ENCODE measurements at regions not wholly inside any gene's neighbourhood (a gene's known extent, or its start where the extent isn't known, plus 50 kb on each side); places are given as distances from the start of the nearest gene placed in this dataset.

DNA sequence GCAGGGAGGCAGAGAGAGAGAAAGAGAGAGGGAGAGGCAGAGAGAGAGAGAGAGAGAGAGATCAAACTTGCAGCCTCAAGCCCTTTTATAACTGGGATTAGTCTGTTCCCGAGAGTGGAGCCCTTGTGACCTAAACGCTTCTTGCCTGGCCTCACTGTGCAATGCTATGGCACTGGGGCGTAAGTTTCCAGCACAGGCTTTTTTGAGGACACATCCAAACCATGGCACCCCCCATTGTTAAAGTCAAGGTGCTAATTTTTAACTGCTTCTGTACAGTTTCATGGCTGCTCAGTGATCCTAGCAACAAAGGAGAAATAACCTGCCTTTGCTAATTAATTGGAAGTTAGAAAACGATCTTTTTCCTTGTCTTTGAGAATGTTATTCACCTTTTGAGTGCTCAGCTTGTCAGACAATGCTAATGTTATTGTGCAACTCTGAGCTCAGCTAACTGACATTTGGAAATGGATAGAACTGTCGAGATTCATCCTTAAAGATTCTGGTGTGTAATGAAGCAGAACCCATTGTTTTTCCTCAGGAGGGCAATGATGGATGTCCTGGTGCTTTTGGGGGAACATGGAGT is 268.4 kb downstream of the GLRX3 start:
- no peak overlapping the region for H3K4me3 ChIP-seq
- no peaks in the 10 kb centered on the region for H3K36me3 ChIP-seq
- no peak overlapping the region for H3K27ac ChIP-seq
- no peaks in the 10 kb centered on the region for H3K27me3 ChIP-seq
- intact Hi-C loops (cut with DNase I; ENCODE audit: low total_unique reads) = no loop called here
- H3K9me3 ChIP-seq = no peaks in the 10 kb centered on the region
- no peak for DNase-seq
- TF ChIP-seq, protein P1, sequence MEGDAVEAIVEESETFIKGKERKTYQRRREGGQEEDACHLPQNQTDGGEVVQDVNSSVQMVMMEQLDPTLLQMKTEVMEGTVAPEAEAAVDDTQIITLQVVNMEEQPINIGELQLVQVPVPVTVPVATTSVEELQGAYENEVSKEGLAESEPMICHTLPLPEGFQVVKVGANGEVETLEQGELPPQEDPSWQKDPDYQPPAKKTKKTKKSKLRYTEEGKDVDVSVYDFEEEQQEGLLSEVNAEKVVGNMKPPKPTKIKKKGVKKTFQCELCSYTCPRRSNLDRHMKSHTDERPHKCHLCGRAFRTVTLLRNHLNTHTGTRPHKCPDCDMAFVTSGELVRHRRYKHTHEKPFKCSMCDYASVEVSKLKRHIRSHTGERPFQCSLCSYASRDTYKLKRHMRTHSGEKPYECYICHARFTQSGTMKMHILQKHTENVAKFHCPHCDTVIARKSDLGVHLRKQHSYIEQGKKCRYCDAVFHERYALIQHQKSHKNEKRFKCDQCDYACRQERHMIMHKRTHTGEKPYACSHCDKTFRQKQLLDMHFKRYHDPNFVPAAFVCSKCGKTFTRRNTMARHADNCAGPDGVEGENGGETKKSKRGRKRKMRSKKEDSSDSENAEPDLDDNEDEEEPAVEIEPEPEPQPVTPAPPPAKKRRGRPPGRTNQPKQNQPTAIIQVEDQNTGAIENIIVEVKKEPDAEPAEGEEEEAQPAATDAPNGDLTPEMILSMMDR (IDR thresholded peaks at IDR 0.05) = no peak
- TF ChIP-seq POLR2A (IDR thresholded peaks at IDR 0.05) = no peak
- H3K4me1 ChIP-seq = no peaks in the 10 kb centered on the region

DNA sequence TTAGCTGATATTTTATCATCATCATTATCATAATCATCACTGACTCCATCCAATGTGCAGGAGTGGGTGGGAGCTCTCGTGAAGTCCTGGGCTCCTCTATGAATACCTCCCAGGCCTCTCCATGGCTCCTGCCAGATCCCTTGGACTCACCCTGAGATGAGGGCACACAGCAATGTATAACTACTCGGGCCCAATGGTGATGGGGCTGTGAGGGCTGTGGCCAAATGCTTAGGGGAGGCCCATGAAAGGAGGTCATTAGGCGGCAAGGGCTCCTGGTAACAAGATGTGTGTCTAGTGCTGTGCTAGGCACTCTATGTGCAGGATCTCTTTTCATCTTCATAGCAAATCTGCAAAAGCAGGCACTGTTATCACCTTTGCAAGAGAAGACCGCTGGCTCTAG is 270.9 kb downstream of the GLRX3 start:
- H3K4me1 ChIP-seq = no peaks in the 10 kb centered on the region
- H3K9me3 ChIP-seq = no peaks in the 10 kb centered on the region
- no peak overlapping the region for H3K27ac ChIP-seq
- intact Hi-C loops (cut with DNase I; ENCODE audit: low total_unique reads) = no loop called here
- H3K4me3 ChIP-seq = no peak overlapping the region
- H3K36me3 ChIP-seq = no peaks in the 10 kb centered on the region
- no peak for TF ChIP-seq POLR2A (IDR thresholded peaks at IDR 0.05)
- TF ChIP-seq, protein P1 (IDR thresholded peaks at IDR 0.05) = no peak
- DNase-seq = no peak
- no peaks in the 10 kb centered on the region for H3K27me3 ChIP-seq

DNA sequence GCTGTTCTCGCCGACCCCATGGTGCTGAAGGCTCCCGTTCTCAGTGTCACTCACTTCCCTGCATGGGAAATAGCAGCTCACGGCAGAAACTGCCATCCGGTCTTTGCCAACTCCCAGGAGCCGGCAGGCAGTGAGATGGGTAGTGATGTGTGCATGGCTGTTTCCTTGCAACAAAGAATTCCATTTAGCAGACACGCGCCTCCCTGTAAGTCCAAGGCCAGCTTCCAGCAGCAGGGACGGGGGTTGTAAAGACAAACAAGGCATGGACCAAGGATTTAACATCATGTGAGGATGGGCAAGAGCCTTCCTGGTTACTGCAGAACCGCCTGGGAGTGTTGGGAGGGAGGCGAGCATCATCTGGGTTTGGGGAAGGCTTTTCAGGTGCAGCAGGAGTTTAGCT is 273.1 kb downstream of the GLRX3 start:
- no peaks in the 10 kb centered on the region for H3K36me3 ChIP-seq
- peaks cover 0 to 3% of the 10 kb centered on the region in 2 donors for H3K27me3 ChIP-seq
- intact Hi-C loops (cut with DNase I; ENCODE audit: low total_unique reads) = no loop called here
- no peak overlapping the region for H3K4me3 ChIP-seq
- no peak overlapping the region for H3K27ac ChIP-seq
- TF ChIP-seq POLR2A (IDR thresholded peaks at IDR 0.05) = no peak
- H3K9me3 ChIP-seq = no peaks in the 10 kb centered on the region
- DNase-seq = no peak
- H3K4me1 ChIP-seq = no peaks in the 10 kb centered on the region

DNA sequence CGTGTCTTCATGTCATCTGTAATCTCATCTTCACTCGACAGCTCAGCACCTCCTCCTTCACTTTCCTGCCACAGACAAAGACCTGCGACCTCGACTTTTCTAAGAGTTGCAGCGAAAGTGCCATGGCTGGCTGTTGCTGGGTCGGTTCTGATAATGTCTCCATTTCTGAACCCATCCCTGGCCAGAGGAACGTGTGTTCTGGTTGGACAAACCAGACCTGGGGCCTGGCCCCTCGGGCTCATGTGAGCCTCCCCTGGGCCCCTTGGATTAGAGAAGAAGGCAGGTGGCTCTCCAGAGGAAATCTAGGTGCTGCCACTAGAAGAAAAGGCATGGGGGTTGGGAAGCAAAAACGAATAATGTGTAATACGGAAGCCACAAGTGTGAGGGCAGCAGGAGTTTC is 273.7 kb downstream of the GLRX3 start:
- Histone ChIP-seq H3K4me1 (no peaks in the 10 kb centered on the region), H3K36me3 (no peaks in the 10 kb centered on the region)
- no peak for TF ChIP-seq POLR2A (IDR thresholded peaks at IDR 0.05)
- TF ChIP-seq, protein P1 (IDR thresholded peaks at IDR 0.05) = no peak

DNA sequence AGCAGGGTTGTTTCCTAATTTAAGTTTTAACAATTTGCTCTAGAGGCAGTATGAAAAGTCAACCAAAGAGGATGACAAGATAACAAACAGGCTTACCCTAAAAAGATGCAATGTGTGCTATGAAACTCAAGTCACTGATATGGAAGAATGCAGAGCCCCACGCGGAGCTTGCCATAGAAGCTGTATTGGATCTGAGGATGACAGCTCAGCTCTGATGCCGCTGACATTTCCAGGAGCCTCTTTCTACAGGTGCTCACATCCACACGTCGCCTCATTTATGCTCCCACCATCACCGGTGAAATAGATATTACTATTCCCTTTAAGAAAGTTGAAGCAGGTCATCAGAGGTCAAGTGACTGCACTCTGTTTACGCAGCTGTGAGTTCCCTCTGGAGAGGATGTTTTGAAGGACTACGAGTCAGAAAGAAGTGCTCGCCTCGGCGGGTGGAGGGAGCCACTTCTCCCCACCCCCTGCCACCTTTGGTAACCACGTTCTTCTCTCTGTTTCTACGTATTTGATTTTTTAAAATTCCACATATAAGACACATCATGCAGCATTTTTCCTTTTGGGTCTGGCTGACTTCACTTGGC is 275.4 kb downstream of the GLRX3 start:
- no peak for TF ChIP-seq POLR2A (IDR thresholded peaks at IDR 0.05)
- TF ChIP-seq, protein P1 (IDR thresholded peaks at IDR 0.05) = no peak
- no peak overlapping the region for H3K27ac ChIP-seq
- no peaks in the 10 kb centered on the region for H3K4me1 ChIP-seq
- peaks cover 0 to 3% of the 10 kb centered on the region in 2 donors for H3K27me3 ChIP-seq
- no peaks in the 10 kb centered on the region for H3K9me3 ChIP-seq
- H3K36me3 ChIP-seq = no peaks in the 10 kb centered on the region
- H3K4me3 ChIP-seq = no peak overlapping the region
- no peak for DNase-seq
- intact Hi-C loops (cut with DNase I; ENCODE audit: low total_unique reads) = no loop called here

More for the DNA sequence above, 273.7 kb downstream of the GLRX3 start:
- intact Hi-C loops (cut with DNase I; ENCODE audit: low total_unique reads) = no loop called here
- Histone ChIP-seq H3K27ac (no peak overlapping the region), H3K27me3 (peaks cover 0 to 3% of the 10 kb centered on the region in 2 donors), H3K4me3 (no peak overlapping the region), H3K9me3 (no peaks in the 10 kb centered on the region)
- DNase-seq = no peak
